ENCODE measurements at regions not wholly inside any gene's neighbourhood (a gene's known extent, or its start where the extent isn't known, plus 50 kb on each side); places are given as distances from the start of the nearest gene placed in this dataset.

DNA sequence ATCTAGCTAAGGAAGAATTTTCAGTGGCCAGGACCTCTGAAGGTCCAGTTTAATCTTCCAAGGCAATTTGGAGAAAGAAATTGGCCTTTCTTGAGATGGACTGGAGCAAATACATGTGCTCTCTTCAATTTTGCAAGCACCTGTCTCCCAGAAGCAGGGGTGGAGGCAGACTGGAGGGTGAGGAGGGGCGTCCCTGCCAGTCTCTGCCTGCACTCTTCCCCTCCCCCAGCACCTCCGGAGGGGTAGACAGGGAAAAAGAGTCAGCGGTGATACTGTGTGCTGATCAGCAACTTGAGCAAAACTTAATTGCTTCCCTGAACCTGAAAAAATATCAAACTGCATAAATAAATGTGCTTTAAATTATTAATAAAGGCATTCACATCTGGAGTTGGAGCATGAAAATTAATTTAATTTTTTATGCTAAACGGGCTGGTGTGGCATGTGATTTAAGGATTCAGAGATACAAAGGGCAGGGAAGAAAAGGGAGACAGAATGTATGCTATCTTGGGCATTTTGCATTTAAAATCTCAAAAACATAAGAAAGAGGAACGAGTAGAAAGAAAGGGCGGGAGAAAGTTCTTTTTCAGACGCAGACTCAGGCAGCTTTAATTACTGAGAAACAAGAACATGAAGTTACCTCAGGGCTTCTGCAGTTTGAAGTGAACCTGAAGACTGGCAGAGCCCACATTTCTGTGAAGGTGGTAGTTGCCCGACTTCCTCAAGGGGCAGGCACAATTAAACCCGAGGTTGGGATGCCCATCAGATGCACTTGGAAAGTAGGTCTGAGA is 319.7 kb downstream of the UACA start:
- H3K27ac Mint-ChIP-seq: no peak overlapping the region
- TF ChIP-seq EZH2 (IDR thresholded peaks at IDR 0.05): no peak
- no peak for TF ChIP-seq EZH2phosphoT487 (IDR thresholded peaks at IDR 0.05)
- TF ChIP-seq, protein P1, sequence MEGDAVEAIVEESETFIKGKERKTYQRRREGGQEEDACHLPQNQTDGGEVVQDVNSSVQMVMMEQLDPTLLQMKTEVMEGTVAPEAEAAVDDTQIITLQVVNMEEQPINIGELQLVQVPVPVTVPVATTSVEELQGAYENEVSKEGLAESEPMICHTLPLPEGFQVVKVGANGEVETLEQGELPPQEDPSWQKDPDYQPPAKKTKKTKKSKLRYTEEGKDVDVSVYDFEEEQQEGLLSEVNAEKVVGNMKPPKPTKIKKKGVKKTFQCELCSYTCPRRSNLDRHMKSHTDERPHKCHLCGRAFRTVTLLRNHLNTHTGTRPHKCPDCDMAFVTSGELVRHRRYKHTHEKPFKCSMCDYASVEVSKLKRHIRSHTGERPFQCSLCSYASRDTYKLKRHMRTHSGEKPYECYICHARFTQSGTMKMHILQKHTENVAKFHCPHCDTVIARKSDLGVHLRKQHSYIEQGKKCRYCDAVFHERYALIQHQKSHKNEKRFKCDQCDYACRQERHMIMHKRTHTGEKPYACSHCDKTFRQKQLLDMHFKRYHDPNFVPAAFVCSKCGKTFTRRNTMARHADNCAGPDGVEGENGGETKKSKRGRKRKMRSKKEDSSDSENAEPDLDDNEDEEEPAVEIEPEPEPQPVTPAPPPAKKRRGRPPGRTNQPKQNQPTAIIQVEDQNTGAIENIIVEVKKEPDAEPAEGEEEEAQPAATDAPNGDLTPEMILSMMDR (IDR thresholded peaks at IDR 0.05): no peak
- H3K9ac ChIP-seq: no peak overlapping the region
- peaks cover under 1% of the 10 kb centered on the region for H4K20me1 ChIP-seq (ENCODE audit: low read depth)
- H3K4me2 ChIP-seq: peak overlapping the region; percentile 6
- peaks cover 11% of the 10 kb centered on the region for H3K4me1 ChIP-seq
- peaks cover 9% of the 10 kb centered on the region for H3K27me3 ChIP-seq
- H3K9me3 Mint-ChIP-seq: no peaks in the 10 kb centered on the region
- H3K4me1 Mint-ChIP-seq: peaks cover 20% of the 10 kb centered on the region
- no peak overlapping the region for H3K4me3 Mint-ChIP-seq
- DNase-seq (ENCODE audit: low spot score): no peak
- no peaks in the 10 kb centered on the region for H3K79me2 ChIP-seq (ENCODE audit: low read depth)
- H3K27me3 Mint-ChIP-seq (ENCODE audit: insufficient read depth, low read depth): peaks cover 13% of the 10 kb centered on the region
- no peaks in the 10 kb centered on the region for H3K9me3 ChIP-seq (ENCODE audit: low read depth)
- peaks cover 2% of the 10 kb centered on the region for H3F3A ChIP-seq (ENCODE audit: low read depth)
- no peaks in the 10 kb centered on the region for H3K36me3 ChIP-seq
- H3K4me3 ChIP-seq: no peak overlapping the region
- H2AFZ ChIP-seq (replicated peaks): no peak overlapping the region
- no peaks in the 10 kb centered on the region for H3K36me3 Mint-ChIP-seq
- H3K27ac ChIP-seq: no peak overlapping the region

- peaks cover 20% of the 10 kb centered on the region for H3K4me1 ChIP-seq
- peaks cover 9% of the 10 kb centered on the region for H3K27me3 ChIP-seq
- Mint-ChIP-seq H3K36me3 (no peaks in the 10 kb centered on the region), H3K27me3 (ENCODE audit: insufficient read depth, low read depth) (peaks cover 13% of the 10 kb centered on the region), H3K9me3 (no peaks in the 10 kb centered on the region), H3K4me3 (no peak overlapping the region), H3K27ac (no peak overlapping the region), H3K4me1 (peaks cover 23% of the 10 kb centered on the region)
- H3K36me3 ChIP-seq: no peaks in the 10 kb centered on the region
- no peaks in the 10 kb centered on the region for H3K79me2 ChIP-seq (ENCODE audit: low read depth)
- peaks cover 6% of the 10 kb centered on the region for H4K20me1 ChIP-seq (ENCODE audit: low read depth)
- H3F3A ChIP-seq (ENCODE audit: low read depth): peaks cover 11% of the 10 kb centered on the region
- no peak overlapping the region for H2AFZ ChIP-seq (replicated peaks)
- no peak overlapping the region for H3K4me2 ChIP-seq
- no peak for DNase-seq (ENCODE audit: low spot score)
- H3K9me3 ChIP-seq (ENCODE audit: low read depth): no peaks in the 10 kb centered on the region
- H3K9ac ChIP-seq: no peak overlapping the region
- no peak overlapping the region for H3K27ac ChIP-seq
- TF ChIP-seq EZH2phosphoT487 (IDR thresholded peaks at IDR 0.05) (no peak), EZH2 (IDR thresholded peaks at IDR 0.05) (no peak)
- TF ChIP-seq, protein P1 (IDR thresholded peaks at IDR 0.05): no peak
- H3K4me3 ChIP-seq: no peak overlapping the region
Measured at GRCh38 chr15:70442616-70443321, 320.6 kb downstream of the UACA start.

GRCh38 chr15:70442211-70442610 is 321.1 kb downstream of the UACA start:
- Mint-ChIP-seq H3K27ac (no peak overlapping the region), H3K4me1 (peaks cover 23% of the 10 kb centered on the region), H3K9me3 (no peaks in the 10 kb centered on the region), H3K4me3 (no peak overlapping the region), H3K36me3 (no peaks in the 10 kb centered on the region), H3K27me3 (ENCODE audit: insufficient read depth, low read depth) (peaks cover 10% of the 10 kb centered on the region)
- Histone ChIP-seq H3K27me3 (peaks cover 9% of the 10 kb centered on the region), H3K27ac (no peak overlapping the region), H4K20me1 (ENCODE audit: low read depth) (peaks cover 6% of the 10 kb centered on the region), H3K4me2 (no peak overlapping the region), H2AFZ (replicated peaks) (no peak overlapping the region), H3K4me3 (no peak overlapping the region), H3K9me3 (ENCODE audit: low read depth) (no peaks in the 10 kb centered on the region), H3K9ac (no peak overlapping the region), H3K4me1 (peaks cover 26% of the 10 kb centered on the region), H3K79me2 (ENCODE audit: low read depth) (no peaks in the 10 kb centered on the region), H3F3A (ENCODE audit: low read depth) (peaks cover 17% of the 10 kb centered on the region), H3K36me3 (no peaks in the 10 kb centered on the region)
- TF ChIP-seq EZH2phosphoT487 (IDR thresholded peaks at IDR 0.05) (no peak), EZH2 (IDR thresholded peaks at IDR 0.05) (no peak)
- TF ChIP-seq, protein P1 (IDR thresholded peaks at IDR 0.05): no peak
- DNase-seq (ENCODE audit: low spot score): no peak
